ENCODE measurements at regions not wholly inside any gene's neighbourhood (a gene's known extent, or its start where the extent isn't known, plus 50 kb on each side); places are given as distances from the start of the nearest gene placed in this dataset.

GRCh38 chr16:87100306-87101058 lies 216.7 kb downstream of the C16orf95 start:
- no peaks in the 10 kb centered on the region for H3K9me3 Mint-ChIP-seq (ENCODE audit: low read depth)
- no peak for TF ChIP-seq CTCF (IDR thresholded peaks at IDR 0.05)
- peaks cover 15% of the 10 kb centered on the region for H3K4me1 Mint-ChIP-seq (ENCODE audit: low read depth)
- H3K27me3 Mint-ChIP-seq (ENCODE audit: low read depth): no peaks in the 10 kb centered on the region
- no peaks in the 10 kb centered on the region for H3K36me3 Mint-ChIP-seq (ENCODE audit: low read depth)
- no peak overlapping the region for H3K4me3 Mint-ChIP-seq (ENCODE audit: unreplicated experiment)
- no peak overlapping the region for H3K27ac Mint-ChIP-seq (ENCODE audit: unreplicated experiment)
- DNase-seq (ENCODE audit: low spot score): no peak

- H3K4me1 Mint-ChIP-seq (ENCODE audit: low read depth): peaks cover 15% of the 10 kb centered on the region
- no peak overlapping the region for H3K4me3 Mint-ChIP-seq (ENCODE audit: unreplicated experiment)
- DNase-seq (ENCODE audit: low spot score): no peak
- no peaks in the 10 kb centered on the region for H3K36me3 Mint-ChIP-seq (ENCODE audit: low read depth)
- TF ChIP-seq CTCF (IDR thresholded peaks at IDR 0.05): no peak
- H3K27ac Mint-ChIP-seq (ENCODE audit: unreplicated experiment): peak overlapping the region; percentile 67
- no peaks in the 10 kb centered on the region for H3K27me3 Mint-ChIP-seq (ENCODE audit: low read depth)
- H3K9me3 Mint-ChIP-seq (ENCODE audit: low read depth): no peaks in the 10 kb centered on the region
Measured at GRCh38 chr16:87101903-87102302, 215.3 kb downstream of the C16orf95 start.

- no peak overlapping the region for H3K4me3 Mint-ChIP-seq (ENCODE audit: unreplicated experiment)
- no peaks in the 10 kb centered on the region for H3K36me3 Mint-ChIP-seq (ENCODE audit: low read depth)
- no peak for DNase-seq (ENCODE audit: low spot score)
- peaks cover 26% of the 10 kb centered on the region for H3K4me1 Mint-ChIP-seq (ENCODE audit: low read depth)
- H3K27me3 Mint-ChIP-seq (ENCODE audit: low read depth): no peaks in the 10 kb centered on the region
- no peak for TF ChIP-seq CTCF (IDR thresholded peaks at IDR 0.05)
- H3K9me3 Mint-ChIP-seq (ENCODE audit: low read depth): no peaks in the 10 kb centered on the region
- no peak overlapping the region for H3K27ac Mint-ChIP-seq (ENCODE audit: unreplicated experiment)
Measured at GRCh38 chr16:87107201-87107600, 210.0 kb downstream of the C16orf95 start.

GRCh38 chr16:87108278-87108677 lies 208.9 kb downstream of the C16orf95 start:
- DNase-seq (ENCODE audit: low spot score): no peak
- no peak for TF ChIP-seq CTCF (IDR thresholded peaks at IDR 0.05)
- no peaks in the 10 kb centered on the region for H3K27me3 Mint-ChIP-seq (ENCODE audit: low read depth)
- H3K9me3 Mint-ChIP-seq (ENCODE audit: low read depth): no peaks in the 10 kb centered on the region
- peaks cover 19% of the 10 kb centered on the region for H3K4me1 Mint-ChIP-seq (ENCODE audit: low read depth)
- no peaks in the 10 kb centered on the region for H3K36me3 Mint-ChIP-seq (ENCODE audit: low read depth)
- no peak overlapping the region for H3K4me3 Mint-ChIP-seq (ENCODE audit: unreplicated experiment)
- no peak overlapping the region for H3K27ac Mint-ChIP-seq (ENCODE audit: unreplicated experiment)

GRCh38 chr16:87108941-87109340 lies 208.3 kb downstream of the C16orf95 start:
- no peak overlapping the region for H3K27ac Mint-ChIP-seq (ENCODE audit: unreplicated experiment)
- peaks cover 24% of the 10 kb centered on the region for H3K4me1 Mint-ChIP-seq (ENCODE audit: low read depth)
- no peak overlapping the region for H3K4me3 Mint-ChIP-seq (ENCODE audit: unreplicated experiment)
- DNase-seq (ENCODE audit: low spot score): no peak
- no peaks in the 10 kb centered on the region for H3K36me3 Mint-ChIP-seq (ENCODE audit: low read depth)
- H3K27me3 Mint-ChIP-seq (ENCODE audit: low read depth): no peaks in the 10 kb centered on the region
- no peak for TF ChIP-seq CTCF (IDR thresholded peaks at IDR 0.05)
- H3K9me3 Mint-ChIP-seq (ENCODE audit: low read depth): no peaks in the 10 kb centered on the region
